ENCODE measurements at regions not wholly inside any gene's neighbourhood (a gene's known extent, or its start where the extent isn't known, plus 50 kb on each side); places are given as distances from the start of the nearest gene placed in this dataset.

GRCh38 chr6:23179994-23180393, 610.6 kb downstream of the HDGFL1 start:
- DNase-seq, result no peak
- 64 to 81% methylated on average over 3 to 4 of the region's 4 CpGs for WGBS, 2 donors (ENCODE audit: low coverage in 1 of 2)
- no peak overlapping the region for H3K4me3 ChIP-seq
- no peaks in the 10 kb centered on the region for H3K4me1 ChIP-seq
- in situ Hi-C loops (cut with MboI; ENCODE audit: low pct_ligation_motif_present in 1 of 4, low pct_unique_long_range_greater_than_20kb in 1 of 4, low sequenced_read_pairs in 3 of 4), result no loop called here
- H3K36me3 ChIP-seq, result no peaks in the 10 kb centered on the region
- H3K9me3 ChIP-seq, result no peaks in the 10 kb centered on the region
- H3K27me3 ChIP-seq, result no peaks in the 10 kb centered on the region
- no peak overlapping the region for H3K27ac ChIP-seq
- TF ChIP-seq POLR2AphosphoS5 (IDR thresholded peaks at IDR 0.05) (no peak), CTCF (IDR thresholded peaks at IDR 0.05) (no peak), POLR2A (IDR thresholded peaks at IDR 0.05) (no peak), EP300 (IDR thresholded peaks at IDR 0.05; ENCODE audit: low read depth) (no peak)
- intact Hi-C loops (cut with DNase I; ENCODE audit: low total_unique reads), result no loop called here

GRCh38 chr6:23180504-23181293, 611.3 kb downstream of the HDGFL1 start:
- no peaks in the 10 kb centered on the region for H3K27me3 ChIP-seq
- no peak overlapping the region for H3K27ac ChIP-seq
- intact Hi-C loops (cut with DNase I; ENCODE audit: low total_unique reads), result no loop called here
- WGBS, 2 donors (ENCODE audit: low coverage in 1 of 2), result 53 to 76% methylated on average over 6 to 12 of the region's 12 CpGs
- no peak overlapping the region for H3K4me3 ChIP-seq
- no peaks in the 10 kb centered on the region for H3K36me3 ChIP-seq
- DNase-seq, result peak; percentile 8
- TF ChIP-seq EP300 (IDR thresholded peaks at IDR 0.05; ENCODE audit: low read depth), result no peak
- no peak for TF ChIP-seq CTCF (IDR thresholded peaks at IDR 0.05)
- TF ChIP-seq POLR2A (IDR thresholded peaks at IDR 0.05), result no peak
- no peak for TF ChIP-seq POLR2AphosphoS5 (IDR thresholded peaks at IDR 0.05)
- no peaks in the 10 kb centered on the region for H3K9me3 ChIP-seq
- no peaks in the 10 kb centered on the region for H3K4me1 ChIP-seq
- in situ Hi-C loops (cut with MboI; ENCODE audit: low pct_ligation_motif_present in 1 of 4, low pct_unique_long_range_greater_than_20kb in 1 of 4, low sequenced_read_pairs in 3 of 4), result no loop called here

GRCh38 chr6:23181356-23182110, 612.2 kb downstream of the HDGFL1 start:
- no peak for DNase-seq
- Histone ChIP-seq H3K27ac (no peak overlapping the region), H3K27me3 (no peaks in the 10 kb centered on the region), H3K9me3 (no peaks in the 10 kb centered on the region), H3K4me1 (no peaks in the 10 kb centered on the region), H3K4me3 (no peak overlapping the region), H3K36me3 (no peaks in the 10 kb centered on the region)
- intact Hi-C loops (cut with DNase I; ENCODE audit: low total_unique reads), result no loop called here
- in situ Hi-C loops (cut with MboI; ENCODE audit: low pct_ligation_motif_present in 1 of 4, low pct_unique_long_range_greater_than_20kb in 1 of 4, low sequenced_read_pairs in 3 of 4), result no loop called here
- TF ChIP-seq POLR2A (IDR thresholded peaks at IDR 0.05) (no peak), POLR2AphosphoS5 (IDR thresholded peaks at IDR 0.05) (no peak)
- WGBS, 2 donors (ENCODE audit: low coverage in 1 of 2), result 80 to 88% methylated on average over 7 of the region's 7 CpGs

GRCh38 chr6:23183846-23184245, 614.5 kb downstream of the HDGFL1 start:
- no peak overlapping the region for H3K27ac ChIP-seq
- H3K36me3 ChIP-seq, result no peaks in the 10 kb centered on the region
- no peaks in the 10 kb centered on the region for H3K4me1 ChIP-seq
- no peak for TF ChIP-seq CTCF (IDR thresholded peaks at IDR 0.05)
- no peak for TF ChIP-seq POLR2AphosphoS5 (IDR thresholded peaks at IDR 0.05)
- TF ChIP-seq POLR2A (IDR thresholded peaks at IDR 0.05), result no peak
- TF ChIP-seq EP300 (IDR thresholded peaks at IDR 0.05; ENCODE audit: low read depth), result no peak
- H3K9me3 ChIP-seq, result no peaks in the 10 kb centered on the region
- no peak for DNase-seq
- no peaks in the 10 kb centered on the region for H3K27me3 ChIP-seq
- 80 to 87% methylated on average over 7 of the region's 7 CpGs for WGBS, 2 donors (ENCODE audit: low coverage in 1 of 2)
- intact Hi-C loops (cut with DNase I; ENCODE audit: low total_unique reads) (no loop called here), in situ Hi-C loops (cut with MboI; ENCODE audit: low pct_ligation_motif_present in 1 of 4, low pct_unique_long_range_greater_than_20kb in 1 of 4, low sequenced_read_pairs in 3 of 4) (no loop called here)
- no peak overlapping the region for H3K4me3 ChIP-seq

Data from transverse colon (tissue), 4 donors.